ENCODE measurements at regions not wholly inside any gene's neighbourhood (a gene's known extent, or its start where the extent isn't known, plus 50 kb on each side); places are given as distances from the start of the nearest gene placed in this dataset.

DNA sequence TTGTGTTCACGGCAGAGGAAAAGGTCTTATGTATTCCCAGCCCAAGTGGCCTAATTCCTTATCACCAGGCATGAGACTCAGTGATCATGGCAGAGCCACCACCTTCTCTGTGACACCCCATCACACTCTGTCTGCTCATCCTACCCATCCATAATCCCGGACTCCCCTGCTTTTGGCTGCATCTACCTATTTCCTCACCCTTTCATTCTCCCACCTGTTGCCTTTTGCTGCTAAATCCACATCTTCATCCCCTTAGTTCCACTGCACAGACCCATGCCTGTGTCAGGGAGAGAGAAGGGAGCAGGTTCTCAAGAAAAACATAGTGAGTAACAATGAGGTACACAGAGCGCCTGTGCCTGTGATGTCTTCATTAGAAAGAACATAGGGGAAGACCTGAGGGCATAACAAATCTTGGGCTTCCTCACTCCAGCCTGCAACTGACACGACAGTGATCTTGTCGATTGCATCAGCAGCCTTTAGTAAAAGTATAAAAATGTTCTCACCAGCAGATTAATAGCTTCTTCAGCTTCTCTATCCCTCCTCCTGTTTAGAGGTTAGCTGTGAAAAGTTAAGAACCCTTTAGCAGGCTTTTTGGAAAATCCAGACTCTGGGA is 246.5 kb upstream of the SPRED2 start:
- TF ChIP-seq, protein P1, sequence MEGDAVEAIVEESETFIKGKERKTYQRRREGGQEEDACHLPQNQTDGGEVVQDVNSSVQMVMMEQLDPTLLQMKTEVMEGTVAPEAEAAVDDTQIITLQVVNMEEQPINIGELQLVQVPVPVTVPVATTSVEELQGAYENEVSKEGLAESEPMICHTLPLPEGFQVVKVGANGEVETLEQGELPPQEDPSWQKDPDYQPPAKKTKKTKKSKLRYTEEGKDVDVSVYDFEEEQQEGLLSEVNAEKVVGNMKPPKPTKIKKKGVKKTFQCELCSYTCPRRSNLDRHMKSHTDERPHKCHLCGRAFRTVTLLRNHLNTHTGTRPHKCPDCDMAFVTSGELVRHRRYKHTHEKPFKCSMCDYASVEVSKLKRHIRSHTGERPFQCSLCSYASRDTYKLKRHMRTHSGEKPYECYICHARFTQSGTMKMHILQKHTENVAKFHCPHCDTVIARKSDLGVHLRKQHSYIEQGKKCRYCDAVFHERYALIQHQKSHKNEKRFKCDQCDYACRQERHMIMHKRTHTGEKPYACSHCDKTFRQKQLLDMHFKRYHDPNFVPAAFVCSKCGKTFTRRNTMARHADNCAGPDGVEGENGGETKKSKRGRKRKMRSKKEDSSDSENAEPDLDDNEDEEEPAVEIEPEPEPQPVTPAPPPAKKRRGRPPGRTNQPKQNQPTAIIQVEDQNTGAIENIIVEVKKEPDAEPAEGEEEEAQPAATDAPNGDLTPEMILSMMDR (IDR thresholded peaks at IDR 0.05), result no peak
- no peak for TF ChIP-seq POLR2A (IDR thresholded peaks at IDR 0.05)
